Osteocyte (in vitro differentiated cells): ENCODE measurements at regions not wholly inside any gene's neighbourhood (a gene's known extent, or its start where the extent isn't known, plus 50 kb on each side); places are given as distances from the start of the nearest gene placed in this dataset.

Experiments used
- DNase-seq: peaks from one replicate; pipeline ENCODE4 v3.0.0; 2021; ENCODE audit warnings: mixed read lengths; ENCODE audit not compliant: unreplicated experiment; ENCODE audit errors: extremely low spot score
- H3K27ac Mint-ChIP-seq: one replicate; pipeline ENCODE4 v1.8.0; 2021; ENCODE audit warnings: mild to moderate bottlenecking, mixed read lengths; ENCODE audit not compliant: unreplicated experiment
- H3K27me3 Mint-ChIP-seq: one replicate; pipeline ENCODE4 v1.8.0; 2021; ENCODE audit warnings: mixed read lengths; ENCODE audit not compliant: unreplicated experiment
- H3K36me3 Mint-ChIP-seq: one replicate; pipeline ENCODE4 v1.8.0; 2021; ENCODE audit warnings: mixed read lengths; ENCODE audit not compliant: unreplicated experiment
- H3K4me1 Mint-ChIP-seq: one replicate; pipeline ENCODE4 v1.8.0; 2021; ENCODE audit warnings: mixed read lengths; ENCODE audit not compliant: unreplicated experiment
- H3K4me3 Mint-ChIP-seq: one replicate; pipeline ENCODE4 v1.8.0; 2021; ENCODE audit warnings: mild to moderate bottlenecking, moderate library complexity, mixed read lengths; ENCODE audit not compliant: unreplicated experiment
- H3K9me3 Mint-ChIP-seq: one replicate; pipeline ENCODE4 v1.8.0; 2021; ENCODE audit warnings: mixed read lengths; ENCODE audit not compliant: unreplicated experiment
- TF ChIP-seq, protein P1 (sequence below): fragments of 200-600 bp; sonication (generic); IDR thresholded peaks from 2 replicates; pipeline ENCODE4 v1.5.0; 2021; ENCODE audit warnings: antibody characterized with exemption, mild to moderate bottlenecking, moderate library complexity

DNA sequence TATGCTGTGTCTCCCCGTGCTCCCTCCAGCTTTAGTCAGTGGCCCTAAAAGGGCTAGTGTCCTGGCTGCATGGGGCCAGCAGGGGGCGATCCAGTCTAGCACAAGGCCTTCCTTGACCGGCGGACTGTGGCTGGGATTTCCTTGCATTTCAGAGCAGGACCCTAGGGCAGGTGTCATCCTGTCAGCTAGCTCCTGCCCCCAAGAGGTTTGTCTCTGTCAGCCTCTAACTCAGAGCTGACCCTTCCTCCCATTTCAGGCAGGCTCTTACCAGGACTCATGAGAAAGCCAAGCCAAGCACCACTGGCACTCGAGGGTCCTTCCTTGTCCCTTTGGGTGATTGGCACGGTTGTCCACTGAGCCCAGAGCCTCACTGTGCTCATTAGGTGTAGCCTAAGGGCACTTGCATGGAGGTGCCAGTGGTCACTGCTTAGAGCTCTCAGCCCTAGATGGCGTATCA is 140.3 kb downstream of the RPIA start:
- H3K27me3 Mint-ChIP-seq, result no peaks in the 10 kb centered on the region
- H3K4me3 Mint-ChIP-seq, result no peak overlapping the region
- DNase-seq, result no peak
- no peak overlapping the region for H3K27ac Mint-ChIP-seq
- TF ChIP-seq, protein P1, sequence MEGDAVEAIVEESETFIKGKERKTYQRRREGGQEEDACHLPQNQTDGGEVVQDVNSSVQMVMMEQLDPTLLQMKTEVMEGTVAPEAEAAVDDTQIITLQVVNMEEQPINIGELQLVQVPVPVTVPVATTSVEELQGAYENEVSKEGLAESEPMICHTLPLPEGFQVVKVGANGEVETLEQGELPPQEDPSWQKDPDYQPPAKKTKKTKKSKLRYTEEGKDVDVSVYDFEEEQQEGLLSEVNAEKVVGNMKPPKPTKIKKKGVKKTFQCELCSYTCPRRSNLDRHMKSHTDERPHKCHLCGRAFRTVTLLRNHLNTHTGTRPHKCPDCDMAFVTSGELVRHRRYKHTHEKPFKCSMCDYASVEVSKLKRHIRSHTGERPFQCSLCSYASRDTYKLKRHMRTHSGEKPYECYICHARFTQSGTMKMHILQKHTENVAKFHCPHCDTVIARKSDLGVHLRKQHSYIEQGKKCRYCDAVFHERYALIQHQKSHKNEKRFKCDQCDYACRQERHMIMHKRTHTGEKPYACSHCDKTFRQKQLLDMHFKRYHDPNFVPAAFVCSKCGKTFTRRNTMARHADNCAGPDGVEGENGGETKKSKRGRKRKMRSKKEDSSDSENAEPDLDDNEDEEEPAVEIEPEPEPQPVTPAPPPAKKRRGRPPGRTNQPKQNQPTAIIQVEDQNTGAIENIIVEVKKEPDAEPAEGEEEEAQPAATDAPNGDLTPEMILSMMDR, result peak; percentile 31
- no peaks in the 10 kb centered on the region for H3K36me3 Mint-ChIP-seq
- H3K4me1 Mint-ChIP-seq, result no peaks in the 10 kb centered on the region
- no peaks in the 10 kb centered on the region for H3K9me3 Mint-ChIP-seq

DNA sequence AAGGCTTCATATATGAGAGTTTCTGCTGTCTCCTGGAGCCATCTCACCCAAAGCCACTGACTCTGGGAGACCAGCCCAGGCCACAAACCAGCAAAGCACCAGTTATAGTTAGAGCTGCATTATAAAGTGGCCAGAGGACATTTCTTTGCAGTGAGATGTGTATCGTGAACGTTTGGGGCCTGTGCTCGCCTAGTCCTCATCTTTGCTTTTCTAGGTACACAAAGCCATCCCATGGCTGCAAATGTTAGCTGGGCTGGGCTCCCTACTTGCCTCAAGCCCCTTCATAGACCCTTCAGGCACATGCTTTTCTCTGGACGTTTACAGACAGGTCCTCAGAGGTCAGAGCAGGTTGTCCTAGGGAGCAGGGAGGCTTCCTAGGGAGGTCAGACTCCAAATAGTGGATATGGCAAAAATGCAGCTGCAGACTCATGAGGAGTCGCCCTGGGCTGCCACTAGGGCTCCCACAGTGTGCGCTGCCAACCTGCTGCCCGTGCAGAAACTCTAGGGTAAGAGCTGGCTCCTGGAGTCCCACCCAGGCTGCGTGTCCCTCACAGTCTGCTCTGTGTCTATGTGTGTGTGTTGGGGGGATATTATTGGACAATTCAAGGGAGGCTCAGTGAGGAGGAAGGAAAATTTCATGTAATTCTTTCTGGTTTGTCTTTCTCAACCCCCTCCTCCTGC is 141.0 kb downstream of the RPIA start:
- TF ChIP-seq, protein P1, result no peak
- H3K27ac Mint-ChIP-seq, result no peak overlapping the region
- H3K36me3 Mint-ChIP-seq, result no peaks in the 10 kb centered on the region
- no peak overlapping the region for H3K4me3 Mint-ChIP-seq
- no peaks in the 10 kb centered on the region for H3K27me3 Mint-ChIP-seq
- H3K9me3 Mint-ChIP-seq, result no peaks in the 10 kb centered on the region
- no peaks in the 10 kb centered on the region for H3K4me1 Mint-ChIP-seq
- no peak for DNase-seq

DNA sequence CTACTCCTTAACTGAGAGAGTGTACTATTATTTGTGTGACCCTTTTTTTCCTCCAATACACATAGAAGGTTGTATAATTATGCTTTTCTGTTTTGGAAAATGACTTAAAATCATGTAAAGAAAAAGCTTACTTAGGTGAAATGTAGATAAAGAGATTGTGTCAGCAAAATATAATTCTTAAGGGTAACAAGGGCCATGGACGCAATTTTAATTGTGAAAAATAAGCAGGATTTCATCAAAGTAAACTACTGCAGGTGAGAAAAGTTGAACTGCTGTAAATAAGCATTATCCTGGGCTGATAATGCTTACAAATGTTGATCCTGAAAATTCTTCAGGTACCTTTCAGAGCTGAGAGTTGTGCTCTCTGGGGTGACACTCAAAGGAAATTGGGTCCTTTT is 141.5 kb downstream of the RPIA start:
- TF ChIP-seq, protein P1, result no peak
- Mint-ChIP-seq H3K27ac (no peak overlapping the region), H3K9me3 (no peaks in the 10 kb centered on the region), H3K4me3 (no peak overlapping the region), H3K4me1 (no peaks in the 10 kb centered on the region), H3K36me3 (no peaks in the 10 kb centered on the region), H3K27me3 (no peaks in the 10 kb centered on the region)
- no peak for DNase-seq

DNA sequence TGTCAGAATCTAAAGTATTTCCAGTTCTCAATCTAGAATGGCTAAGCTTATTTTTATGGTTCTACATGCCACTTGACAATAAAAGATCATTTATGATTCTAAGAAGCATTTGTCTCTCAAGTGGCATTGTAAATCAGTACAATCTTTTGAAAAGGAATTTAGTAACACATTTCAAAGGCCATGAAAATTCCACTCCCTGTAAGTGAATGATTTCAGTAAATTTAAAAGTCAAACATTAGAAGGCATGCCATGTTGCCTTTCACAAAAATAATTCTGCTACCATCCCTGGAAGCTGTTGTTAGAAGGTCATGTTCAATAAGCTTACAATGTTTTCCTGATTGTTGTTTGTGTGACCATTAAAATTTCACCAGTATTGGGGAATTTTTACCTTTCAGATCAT is 142.9 kb downstream of the RPIA start:
- H3K4me1 Mint-ChIP-seq, result no peaks in the 10 kb centered on the region
- TF ChIP-seq, protein P1, result no peak
- no peaks in the 10 kb centered on the region for H3K9me3 Mint-ChIP-seq
- no peak for DNase-seq
- no peak overlapping the region for H3K4me3 Mint-ChIP-seq
- no peak overlapping the region for H3K27ac Mint-ChIP-seq
- no peaks in the 10 kb centered on the region for H3K36me3 Mint-ChIP-seq
- H3K27me3 Mint-ChIP-seq, result no peaks in the 10 kb centered on the region

DNA sequence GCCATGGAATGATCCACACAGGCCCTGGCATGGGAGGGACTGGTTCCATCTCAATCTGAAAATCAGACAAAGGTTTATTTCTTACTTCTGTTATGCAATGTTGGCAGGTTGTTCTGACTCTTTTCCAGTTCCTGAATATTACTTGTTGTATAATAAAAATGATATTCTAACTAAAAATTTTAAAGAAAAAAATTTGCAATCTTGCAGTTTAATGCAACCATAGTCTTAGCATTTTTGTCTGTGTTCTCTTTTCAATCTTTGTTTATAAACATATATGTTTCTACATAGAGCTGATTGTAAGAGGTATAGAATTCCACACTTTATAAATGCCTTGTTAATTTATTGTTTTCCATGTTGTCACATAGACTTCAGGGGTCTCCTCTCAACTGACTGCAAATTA is 143.4 kb downstream of the RPIA start:
- no peak for DNase-seq
- no peaks in the 10 kb centered on the region for H3K4me1 Mint-ChIP-seq
- no peaks in the 10 kb centered on the region for H3K36me3 Mint-ChIP-seq
- TF ChIP-seq, protein P1, result no peak
- H3K27me3 Mint-ChIP-seq, result no peaks in the 10 kb centered on the region
- H3K27ac Mint-ChIP-seq, result no peak overlapping the region
- H3K9me3 Mint-ChIP-seq, result no peaks in the 10 kb centered on the region
- H3K4me3 Mint-ChIP-seq, result no peak overlapping the region
